Hepatocyte (in vitro differentiated cells): ENCODE measurements at regions not wholly inside any gene's neighbourhood (a gene's known extent, or its start where the extent isn't known, plus 50 kb on each side); places are given as distances from the start of the nearest gene placed in this dataset.

Experiments used
- EZH2phosphoT487 ChIP-seq: fragments of 200-600 bp; sonication (generic); IDR thresholded peaks from one replicate; pipeline ENCODE4 v1.6.1; 2018; ENCODE audit warnings: antibody characterized with exemption, mild to moderate bottlenecking, low read depth, moderate library complexity; ENCODE audit not compliant: unreplicated experiment, severe bottlenecking
- TF ChIP-seq, protein P1 (sequence below): fragments of 200-600 bp; sonication (generic); IDR thresholded peaks from 2 replicates; pipeline ENCODE4 v1.5.1; 2016; ENCODE audit warnings: antibody characterized with exemption, mild to moderate bottlenecking; ENCODE audit not compliant: poor library complexity

GRCh38 chr3:79822076-79822475, 54.3 kb upstream of the ROBO1 start:
- TF ChIP-seq, protein P1, sequence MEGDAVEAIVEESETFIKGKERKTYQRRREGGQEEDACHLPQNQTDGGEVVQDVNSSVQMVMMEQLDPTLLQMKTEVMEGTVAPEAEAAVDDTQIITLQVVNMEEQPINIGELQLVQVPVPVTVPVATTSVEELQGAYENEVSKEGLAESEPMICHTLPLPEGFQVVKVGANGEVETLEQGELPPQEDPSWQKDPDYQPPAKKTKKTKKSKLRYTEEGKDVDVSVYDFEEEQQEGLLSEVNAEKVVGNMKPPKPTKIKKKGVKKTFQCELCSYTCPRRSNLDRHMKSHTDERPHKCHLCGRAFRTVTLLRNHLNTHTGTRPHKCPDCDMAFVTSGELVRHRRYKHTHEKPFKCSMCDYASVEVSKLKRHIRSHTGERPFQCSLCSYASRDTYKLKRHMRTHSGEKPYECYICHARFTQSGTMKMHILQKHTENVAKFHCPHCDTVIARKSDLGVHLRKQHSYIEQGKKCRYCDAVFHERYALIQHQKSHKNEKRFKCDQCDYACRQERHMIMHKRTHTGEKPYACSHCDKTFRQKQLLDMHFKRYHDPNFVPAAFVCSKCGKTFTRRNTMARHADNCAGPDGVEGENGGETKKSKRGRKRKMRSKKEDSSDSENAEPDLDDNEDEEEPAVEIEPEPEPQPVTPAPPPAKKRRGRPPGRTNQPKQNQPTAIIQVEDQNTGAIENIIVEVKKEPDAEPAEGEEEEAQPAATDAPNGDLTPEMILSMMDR, result no peak
- TF ChIP-seq EZH2phosphoT487, result no peak
